ENCODE measurements at regions not wholly inside any gene's neighbourhood (a gene's known extent, or its start where the extent isn't known, plus 50 kb on each side); places are given as distances from the start of the nearest gene placed in this dataset.

GRCh38 chr4:13750594-13750993 lies 123.1 kb upstream of the BOD1L1 start:
- no peak for TF ChIP-seq POLR2AphosphoS5 (IDR thresholded peaks at IDR 0.05)
- TF ChIP-seq CTCF (IDR thresholded peaks at IDR 0.05 in 8 of 11, conservative IDR thresholded peaks at IDR 0.05 in 3 of 11): no peak
- TF ChIP-seq POLR2A (IDR thresholded peaks at IDR 0.05): no peak

Data from spleen (tissue), 7 donors.